MCF 10A (cell line): ENCODE measurements at regions not wholly inside any gene's neighbourhood (a gene's known extent, or its start where the extent isn't known, plus 50 kb on each side); places are given as distances from the start of the nearest gene placed in this dataset.

Experiments
- BruUV-seq: library from RNA; stranded (reverse); fragments of 400-500 nt; replicated peaks from 2 replicates; lab custom pipeline; 2021; lab: Mats Ljungman, UMichigan
- CTCF ChIA-PET: fragments of 300-600 bp; sonication (Branson Sonifier 250); formaldehyde crosslinking; extraction: SDS; loops from one replicate; lab custom pipeline; 2021; ENCODE audit warnings: antibody characterized with exemption, inconsistent platforms; lab: Yijun Ruan, JAX
- POLR2A ChIA-PET: fragments of 300-600, 350-650 bp; sonication (Branson Sonifier 250); formaldehyde crosslinking; extraction: SDS; loops from one replicate; lab custom pipeline; 2020; ENCODE audit warnings: antibody characterized with exemption, inconsistent platforms; lab: Yijun Ruan, JAX
- DNase-seq: peaks from one replicate; pipeline ENCODE4 v3.0.0-alpha.2; 2018; ENCODE audit not compliant: unreplicated experiment
- H3K27ac Mint-ChIP-seq: one replicate; pipeline ENCODE4 v1.8.0; 2022; ENCODE audit warnings: mild to moderate bottlenecking, low read depth, mixed read lengths; ENCODE audit not compliant: unreplicated experiment
- H3K27me3 Mint-ChIP-seq: one replicate; pipeline ENCODE4 v1.8.0; 2022; ENCODE audit warnings: mixed read lengths; ENCODE audit not compliant: insufficient read depth, unreplicated experiment
- H3K36me3 Mint-ChIP-seq: one replicate; pipeline ENCODE4 v1.8.0; 2022; ENCODE audit warnings: mild to moderate bottlenecking, moderate library complexity, mixed read lengths; ENCODE audit not compliant: insufficient read depth, unreplicated experiment
- H3K4me1 Mint-ChIP-seq: one replicate; pipeline ENCODE4 v1.8.0; 2022; ENCODE audit warnings: mixed read lengths; ENCODE audit not compliant: insufficient read depth, unreplicated experiment
- H3K4me3 Mint-ChIP-seq: one replicate; pipeline ENCODE4 v1.8.0; 2022; ENCODE audit warnings: mild to moderate bottlenecking, moderate library complexity, mixed read lengths; ENCODE audit not compliant: unreplicated experiment
- H3K9me3 Mint-ChIP-seq: one replicate; pipeline ENCODE4 v1.8.0; 2022; ENCODE audit warnings: mixed read lengths; ENCODE audit not compliant: unreplicated experiment
- CTCF ChIP-seq: fragments of 200-600 bp; IDR thresholded peaks from one replicate; pipeline ENCODE4 v1.8.0; 2022; ENCODE audit warnings: antibody characterized with exemption, mild to moderate bottlenecking; ENCODE audit not compliant: unreplicated experiment
- intact Hi-C: fragments of 100-400 bp; cut with micrococcal nuclease; formaldehyde crosslinking; loops from 2 replicates; pipeline ENCODE4 v1.14.1; 2022

DNA sequence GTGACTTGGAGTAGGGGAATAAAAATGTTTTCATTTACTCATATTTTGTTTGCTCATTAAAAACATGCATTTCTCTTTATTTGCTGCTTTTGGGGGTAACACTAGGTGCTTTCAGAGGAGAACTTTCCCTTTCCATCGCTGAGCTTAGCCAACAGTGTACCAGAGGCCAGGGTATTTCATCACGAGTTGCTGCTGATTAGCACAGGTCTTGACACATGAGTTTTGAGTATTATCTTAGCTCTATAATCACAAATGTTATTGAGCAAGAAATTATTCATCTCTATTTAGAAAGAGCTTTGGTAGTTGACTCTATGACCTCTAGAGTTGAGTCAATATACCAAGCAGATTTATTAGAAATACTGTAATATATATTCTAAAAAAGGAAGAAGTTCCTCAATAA lies 375.9 kb downstream of the NXPH1 start:
- Mint-ChIP-seq H3K27me3 (peaks cover 74% of the 10 kb centered on the region), H3K36me3 (no peaks in the 10 kb centered on the region), H3K4me1 (no peaks in the 10 kb centered on the region), H3K9me3 (no peaks in the 10 kb centered on the region), H3K27ac (no peak overlapping the region), H3K4me3 (no peak overlapping the region)
- ChIA-PET POLR2A (no interaction called here), CTCF (interaction anchor here (0.6 kb wide), 1 partner anchor 44 kb away, joined by 3 read pairs; no protein-coding TSS in a partner anchor)
- TF ChIP-seq CTCF, result no peak
- no peak for DNase-seq
- no TSS peak for BruUV-seq
- intact Hi-C loops, result no loop called here

- no peaks in the 10 kb centered on the region for H3K9me3 Mint-ChIP-seq
- POLR2A ChIA-PET, result no interaction called here
- H3K27me3 Mint-ChIP-seq, result peaks cover 44% of the 10 kb centered on the region
- no TSS peak for BruUV-seq
- no peaks in the 10 kb centered on the region for H3K36me3 Mint-ChIP-seq
- no peak overlapping the region for H3K4me3 Mint-ChIP-seq
- no peaks in the 10 kb centered on the region for H3K4me1 Mint-ChIP-seq
- DNase-seq, result no peak
- CTCF ChIA-PET, result no interaction called here
- H3K27ac Mint-ChIP-seq, result no peak overlapping the region
- intact Hi-C loops, result no loop called here
- no peak for TF ChIP-seq CTCF
Measured at GRCh38 chr7:8817448-8818036, 384.1 kb downstream of the NXPH1 start.

DNA sequence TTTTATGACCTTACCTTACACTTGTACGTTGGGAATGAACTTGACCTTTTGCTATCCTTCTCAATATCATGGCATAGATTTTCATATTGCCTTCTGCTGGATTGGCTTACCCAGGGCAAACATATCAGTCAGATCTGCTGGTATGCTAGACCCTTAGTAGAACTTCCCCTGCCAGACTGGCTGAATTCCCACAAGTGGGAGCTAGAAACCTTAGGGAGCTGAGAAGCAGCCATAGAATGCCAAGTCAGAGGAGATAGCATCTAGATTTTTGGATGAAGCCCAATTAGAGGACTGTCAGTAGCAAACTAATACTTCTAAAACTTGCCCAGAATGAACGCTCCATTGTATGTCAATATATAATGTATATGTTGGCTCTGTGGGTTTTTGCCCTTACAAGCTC lies 385.0 kb downstream of the NXPH1 start:
- DNase-seq, result no peak
- TF ChIP-seq CTCF, result no peak
- Mint-ChIP-seq H3K4me1 (no peaks in the 10 kb centered on the region), H3K9me3 (no peaks in the 10 kb centered on the region), H3K36me3 (no peaks in the 10 kb centered on the region), H3K27me3 (peaks cover 44% of the 10 kb centered on the region), H3K4me3 (no peak overlapping the region), H3K27ac (no peak overlapping the region)
- no TSS peak for BruUV-seq
- ChIA-PET POLR2A (no interaction called here), CTCF (interaction anchor here (0.7 to 1.4 kb wide), 2 partner anchors 94 to 347 kb away, joined by 3 to 4 read pairs; no protein-coding TSS in a partner anchor)
- intact Hi-C loops, result no loop called here

DNA sequence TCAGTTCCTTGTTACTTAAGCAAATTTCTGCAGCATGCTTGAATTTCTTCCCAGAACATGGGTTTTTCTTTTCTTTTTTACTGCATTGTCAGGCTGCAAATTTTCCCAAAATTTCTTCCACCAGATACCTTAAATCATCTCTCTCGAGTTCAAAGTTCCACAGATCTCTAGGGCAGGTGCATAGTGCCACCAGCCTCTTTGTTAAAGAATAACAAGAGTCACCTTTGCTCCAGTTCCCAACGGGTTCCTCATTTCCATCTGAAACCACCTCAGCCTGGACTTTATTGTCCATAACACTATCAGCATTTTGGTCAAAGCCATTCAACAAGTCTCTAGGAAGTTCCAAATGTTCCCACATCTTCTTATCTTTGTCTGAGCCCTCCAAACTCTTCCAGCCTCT lies 389.2 kb downstream of the NXPH1 start:
- Mint-ChIP-seq H3K36me3 (no peaks in the 10 kb centered on the region), H3K4me3 (no peak overlapping the region), H3K27me3 (peaks cover 44% of the 10 kb centered on the region), H3K4me1 (no peaks in the 10 kb centered on the region), H3K9me3 (no peaks in the 10 kb centered on the region), H3K27ac (no peak overlapping the region)
- DNase-seq, result no peak
- TF ChIP-seq CTCF, result no peak
- intact Hi-C loops, result loop anchor here (10.0 kb wide), 1 partner anchor 388 kb away; the partner anchor contains the start of gene NXPH1
- BruUV-seq, result no TSS peak
- POLR2A ChIA-PET, result no interaction called here
- CTCF ChIA-PET, result no interaction called here
